ENCODE measurements at regions not wholly inside any gene's neighbourhood (a gene's known extent, or its start where the extent isn't known, plus 50 kb on each side); places are given as distances from the start of the nearest gene placed in this dataset.

- TF ChIP-seq CTCF (IDR thresholded peaks at IDR 0.05; ENCODE audit: low read depth, low read length, missing control alignments) = no peak
- DNase-seq (ENCODE audit: low read depth) = no peak
- no peak overlapping the region for H3K4me3 ChIP-seq (ENCODE audit: low read depth, low read length)
Observed at GRCh38 chr2:58435246-58435645, 194.1 kb upstream of the FANCL start.

- no peak for TF ChIP-seq CTCF (IDR thresholded peaks at IDR 0.05; ENCODE audit: low read depth, low read length, missing control alignments)
Observed at GRCh38 chr2:58434692-58435091, 193.6 kb upstream of the FANCL start.

GRCh38 chr2:58432491-58433170 lies 191.5 kb upstream of the FANCL start:
- DNase-seq (ENCODE audit: low read depth) = no peak
- TF ChIP-seq CTCF (IDR thresholded peaks at IDR 0.05; ENCODE audit: low read depth, low read length, missing control alignments) = no peak
- H3K4me3 ChIP-seq (ENCODE audit: low read depth, low read length) = no peak overlapping the region

More at GRCh38 chr2:58434692-58435091, 193.6 kb upstream of the FANCL start:
- no peak for DNase-seq (ENCODE audit: low read depth)
- no peak overlapping the region for H3K4me3 ChIP-seq (ENCODE audit: low read depth, low read length)

- no peak for DNase-seq (ENCODE audit: low read depth)
- H3K4me3 ChIP-seq (ENCODE audit: low read depth, low read length) = no peak overlapping the region; the same call in 1 of the 2 replicates
Observed at GRCh38 chr2:58429014-58429875, 188.1 kb upstream of the FANCL start.

GRCh38 chr2:58428096-58429013 lies 187.2 kb upstream of the FANCL start:
- peak overlapping the region; percentile 40 for H3K4me3 ChIP-seq (ENCODE audit: low read depth, low read length)
- TF ChIP-seq CTCF (IDR thresholded peaks at IDR 0.05; ENCODE audit: low read depth, low read length, missing control alignments) = no peak
- no peak for DNase-seq (ENCODE audit: low read depth)

More at GRCh38 chr2:58429014-58429875, 188.1 kb upstream of the FANCL start:
- TF ChIP-seq CTCF (IDR thresholded peaks at IDR 0.05; ENCODE audit: low read depth, low read length, missing control alignments) = no peak

GRCh38 chr2:58427572-58428095 lies 186.5 kb upstream of the FANCL start:
- H3K4me3 ChIP-seq (ENCODE audit: low read depth, low read length) = peak overlapping the region; percentile 40
- TF ChIP-seq CTCF (IDR thresholded peaks at IDR 0.05; ENCODE audit: low read depth, low read length, missing control alignments) = no peak
- no peak for DNase-seq (ENCODE audit: low read depth)
